GM18519 (cell line): ENCODE measurements at regions not wholly inside any gene's neighbourhood (a gene's known extent, or its start where the extent isn't known, plus 50 kb on each side); places are given as distances from the start of the nearest gene placed in this dataset.

Experiments used
- ATAC-seq: cut with Tn5 transposase; IDR thresholded peaks from one replicate; pipeline ENCODE4 v1.9.1; 2021; ENCODE audit warnings: mild to moderate bottlenecking, moderate library complexity; ENCODE audit not compliant: unreplicated experiment, low FRiP score

- ATAC-seq = peak; percentile 58
These were observed 856.4 kb upstream of the ALCAM start for GRCh38 chr3:104510131-104510849.

DNA sequence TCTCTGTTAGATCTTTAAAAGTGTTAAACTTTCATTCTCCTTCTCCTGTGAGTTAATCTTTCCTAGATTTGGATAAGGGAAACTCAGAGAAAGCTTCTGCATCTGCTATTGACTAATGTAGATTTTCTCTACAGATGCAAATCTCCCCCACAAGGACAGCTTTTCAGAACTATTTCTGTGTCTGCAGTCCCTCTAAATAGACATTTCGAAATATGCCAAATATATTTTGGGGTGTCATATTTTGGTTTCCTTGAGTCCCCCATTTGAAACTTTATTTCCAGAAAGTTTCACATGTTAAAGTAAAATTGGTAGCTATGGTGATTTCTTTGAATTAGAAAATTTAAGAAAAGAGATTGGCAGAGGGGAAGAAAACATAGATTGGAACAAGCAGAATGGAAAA is 852.3 kb upstream of the ALCAM start:
- ATAC-seq = no peak

GRCh38 chr3:104514776-104515175 is 851.9 kb upstream of the ALCAM start:
- no peak for ATAC-seq

- peak; percentile 31 for ATAC-seq
These were observed 847.6 kb upstream of the ALCAM start for GRCh38 chr3:104519068-104519467.

- ATAC-seq = no peak
These were observed 847.1 kb upstream of the ALCAM start for GRCh38 chr3:104519468-104520227.

- peak; percentile 39 for ATAC-seq
These were observed 846.5 kb upstream of the ALCAM start for GRCh38 chr3:104520228-104520655.

GRCh38 chr3:104521606-104522336 is 844.9 kb upstream of the ALCAM start:
- peak; percentile 32 for ATAC-seq

DNA sequence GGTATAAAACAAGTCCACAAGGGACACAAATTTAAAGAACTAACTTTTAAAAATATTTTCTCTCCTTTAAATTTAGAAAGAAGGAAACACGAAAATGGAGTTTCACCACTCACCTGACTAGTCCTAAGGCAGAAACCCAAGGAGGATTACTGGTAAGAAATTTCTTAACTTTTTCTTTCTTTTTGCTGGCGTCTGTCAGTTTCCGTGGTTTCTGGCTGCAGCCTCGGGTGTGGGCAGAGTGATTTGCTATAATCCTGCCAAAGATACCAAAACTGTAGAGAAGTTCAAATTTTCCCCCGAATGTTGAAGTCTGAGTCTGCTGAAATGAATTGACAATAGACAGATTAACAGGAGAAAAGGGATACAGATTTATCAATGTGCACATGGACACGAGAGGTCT is 843.6 kb upstream of the ALCAM start:
- ATAC-seq = no peak

DNA sequence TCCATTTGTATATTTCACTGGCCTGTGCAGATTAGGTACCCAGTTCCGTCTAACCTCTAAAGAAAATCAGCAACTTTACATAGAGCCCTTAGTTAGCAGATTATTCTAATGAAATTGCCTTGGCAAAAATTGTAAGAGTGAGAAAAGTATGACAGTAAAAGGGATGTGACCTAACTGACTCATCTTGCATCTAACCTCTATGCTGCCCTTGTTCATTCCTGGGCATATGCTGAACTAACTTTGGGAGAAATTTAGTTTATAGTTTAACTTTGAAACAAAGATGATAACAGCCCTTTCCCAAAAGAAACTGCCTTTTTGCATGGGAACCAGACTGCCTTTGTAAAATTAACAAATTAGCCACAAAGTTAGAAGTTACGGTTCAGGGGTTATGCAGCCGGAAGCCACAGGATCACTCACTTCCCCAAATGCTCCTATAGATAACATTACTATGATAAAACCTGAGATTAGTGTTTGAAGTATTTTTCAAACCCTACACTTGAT is 839.8 kb upstream of the ALCAM start:
- ATAC-seq = peak; percentile 87

DNA sequence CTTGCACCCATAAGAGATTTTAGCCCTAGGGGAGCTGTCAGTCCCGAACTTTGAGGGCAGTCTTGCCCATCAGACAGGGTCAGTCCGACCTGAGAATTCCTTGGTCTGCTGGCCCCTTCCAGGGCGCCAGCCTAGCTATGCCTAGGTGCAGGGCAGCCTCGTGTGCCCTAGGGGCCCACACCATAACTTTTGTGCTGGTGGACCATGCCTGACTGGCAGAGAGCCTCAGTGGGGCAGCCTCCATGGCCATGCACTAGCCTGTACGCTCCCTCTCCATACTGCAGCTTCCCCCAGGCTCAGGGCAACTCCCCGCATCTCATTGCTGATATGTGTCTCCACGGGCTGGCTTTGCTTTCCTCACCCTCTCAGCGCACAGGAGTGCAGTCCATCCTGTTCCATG is 835.8 kb upstream of the ALCAM start:
- no peak for ATAC-seq

- ATAC-seq = no peak
These were observed 830.0 kb upstream of the ALCAM start for GRCh38 chr3:104536715-104537114.

DNA sequence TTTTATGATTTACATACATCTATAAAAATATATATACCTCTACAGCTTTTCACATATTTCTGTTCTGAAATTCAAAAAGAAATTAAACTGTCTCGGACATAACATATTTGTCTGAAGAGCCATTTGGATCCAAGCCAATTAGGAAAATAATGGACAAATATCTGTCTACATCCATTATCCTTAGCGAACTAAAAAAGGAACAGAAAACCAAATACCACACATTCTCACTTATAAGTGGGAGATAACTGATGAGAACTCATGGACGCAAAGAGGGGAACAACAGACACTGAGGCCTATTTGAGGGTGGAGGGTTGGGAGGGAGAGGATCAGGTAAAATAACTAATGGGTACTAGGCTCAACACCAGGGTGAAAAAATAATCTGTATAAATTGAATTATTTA is 829.4 kb upstream of the ALCAM start:
- ATAC-seq = no peak

DNA sequence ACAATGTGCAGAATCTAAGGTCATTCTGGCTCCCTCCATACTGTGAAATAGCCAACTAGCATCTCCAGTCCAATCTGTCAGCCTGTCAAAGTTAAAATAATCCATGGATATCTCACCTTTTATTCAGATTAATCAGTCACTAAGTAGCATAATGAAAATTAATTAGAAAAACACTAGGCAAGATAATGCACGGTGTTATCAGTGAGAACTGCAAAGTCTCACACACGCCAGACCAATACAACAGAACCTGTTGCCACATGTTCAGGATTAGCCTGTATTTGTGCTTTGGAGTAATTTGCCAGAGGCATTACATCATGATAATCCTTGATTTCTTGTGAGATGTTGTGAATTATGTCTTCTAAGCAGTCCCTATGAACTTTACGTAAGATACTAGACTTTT is 820.4 kb upstream of the ALCAM start:
- ATAC-seq = no peak

DNA sequence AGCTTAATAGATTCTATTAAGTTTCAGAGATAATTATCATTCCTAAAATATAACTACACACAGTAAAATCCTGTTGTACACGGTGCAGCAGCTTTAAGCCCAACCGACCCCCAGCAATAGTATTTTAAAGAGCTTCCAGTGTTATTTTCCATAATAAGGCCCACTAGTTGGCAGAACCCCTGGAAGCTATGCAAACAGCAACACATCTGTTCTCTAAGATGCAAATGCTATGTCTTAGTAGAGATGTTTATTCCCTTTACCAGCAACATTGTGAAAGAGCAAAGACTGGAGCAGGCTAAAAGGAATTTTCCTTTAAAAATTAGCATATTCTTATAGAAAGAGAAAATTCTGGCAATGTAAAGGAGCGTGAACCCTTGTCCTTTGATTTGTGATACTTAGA is 819.7 kb upstream of the ALCAM start:
- no peak for ATAC-seq

- ATAC-seq = no peak
These were observed 818.3 kb upstream of the ALCAM start for GRCh38 chr3:104548401-104548800.

DNA sequence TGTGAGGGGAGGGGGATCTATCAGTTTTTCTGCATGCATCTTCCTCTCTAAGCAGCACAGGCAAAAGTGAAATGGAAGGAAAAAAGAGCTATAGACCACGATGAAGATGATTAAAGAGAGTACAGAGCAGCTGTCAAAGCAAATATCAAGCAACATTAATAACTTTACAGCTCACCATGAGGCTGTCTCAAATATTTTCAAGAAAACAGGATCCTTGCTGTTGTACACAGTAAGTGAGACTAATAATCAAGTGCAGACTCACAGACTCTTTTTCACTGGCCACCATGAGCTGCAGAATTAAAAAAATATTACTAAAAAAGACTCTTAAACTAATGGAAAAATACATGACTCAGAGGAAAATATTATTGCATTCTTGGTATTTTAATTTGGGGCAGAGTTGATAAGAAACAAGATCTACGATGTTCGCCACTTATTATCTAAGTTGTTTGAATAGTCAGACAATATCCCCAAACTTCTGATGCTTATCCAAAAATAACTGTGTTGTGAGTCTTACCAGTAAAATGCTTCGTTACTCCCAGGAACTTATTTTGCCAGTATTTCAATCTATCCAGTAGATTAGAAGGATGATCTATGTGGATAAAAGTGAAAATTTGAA is 817.5 kb upstream of the ALCAM start:
- no peak for ATAC-seq

- no peak for ATAC-seq
These were observed 813.6 kb upstream of the ALCAM start for GRCh38 chr3:104553121-104553520.

DNA sequence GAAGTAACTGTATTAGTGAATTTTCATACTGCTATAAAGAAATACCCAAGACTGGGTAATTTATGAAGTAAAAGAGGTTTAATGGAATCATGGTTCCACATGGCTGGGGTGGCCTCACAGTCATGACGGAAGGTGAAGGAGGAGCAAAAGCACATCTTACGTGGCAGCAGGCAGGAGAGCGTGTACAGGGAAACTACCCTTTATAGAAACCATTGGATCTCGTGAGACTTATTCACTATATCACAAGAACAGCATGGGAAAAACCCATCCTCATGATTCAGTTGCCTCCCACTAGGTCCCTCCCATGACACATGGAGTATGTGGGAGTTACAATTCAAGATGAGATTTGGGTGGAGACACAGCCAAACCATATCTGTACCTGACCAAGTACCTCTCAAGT is 812.3 kb upstream of the ALCAM start:
- ATAC-seq = no peak

GRCh38 chr3:104555728-104556127 is 811.0 kb upstream of the ALCAM start:
- no peak for ATAC-seq

GRCh38 chr3:104556372-104557078 is 810.2 kb upstream of the ALCAM start:
- ATAC-seq = no peak
